GM23338 (cell line): ENCODE measurements at regions not wholly inside any gene's neighbourhood (a gene's known extent, or its start where the extent isn't known, plus 50 kb on each side); places are given as distances from the start of the nearest gene placed in this dataset.
A peak's percentile ranks its signal among the peaks of the same experiment; 100 is the strongest.

ENCODE experiments used
- ATAC-seq: fragments of 200-7000 bp; cut with Tn5 transposase; 3 replicates; pipeline ENCODE4 v1.9.1; 2020
- DNase-seq: peaks from one replicate; pipeline ENCODE4 v3.0.0-alpha.2; 2015; ENCODE audit warnings: low spot score
- H2AFZ ChIP-seq: fragments of 200-600 bp; sonication (generic); 2 replicates; pipeline ENCODE4 v1.8.0; 2016; ENCODE audit warnings: antibody characterized with exemption, mild to moderate bottlenecking, moderate library complexity
- H3F3A ChIP-seq: fragments of 200-600 bp; sonication (generic); replicated peaks from 2 replicates; pipeline ENCODE4 v1.8.0; 2017; ENCODE audit warnings: antibody characterized with exemption, mixed run types, low read depth
- H3K27ac ChIP-seq: fragments of 200-600 bp; sonication (generic); 2 replicates; pipeline ENCODE4 v1.6.1; 2016; ENCODE audit warnings: low read depth
- H3K27me3 ChIP-seq: fragments of 200-600 bp; sonication (generic); 2 replicates; pipeline ENCODE4 v1.8.0; 2016; ENCODE audit warnings: mild to moderate bottlenecking, mixed run types, moderate library complexity; ENCODE audit not compliant: insufficient read depth
- H3K36me3 ChIP-seq: fragments of 200-600 bp; sonication (generic); 2 replicates; pipeline ENCODE4 v1.8.0; 2016; ENCODE audit warnings: mild to moderate bottlenecking; ENCODE audit not compliant: insufficient read depth
- H3K4me1 ChIP-seq: fragments of 200-600 bp; sonication (generic); 2 replicates; pipeline ENCODE4 v1.8.0; 2016; ENCODE audit warnings: mild to moderate bottlenecking, moderate library complexity; ENCODE audit not compliant: insufficient read depth
- H3K4me2 ChIP-seq: fragments of 200-600 bp; sonication (generic); 2 replicates; pipeline ENCODE4 v1.7.1; 2017; ENCODE audit warnings: mixed run types
- H3K4me3 ChIP-seq: fragments of 200-600 bp; sonication (generic); 2 replicates; pipeline ENCODE4 v1.6.1; 2016; ENCODE audit warnings: mixed run types
- H3K79me2 ChIP-seq: fragments of 200-600 bp; sonication (generic); replicated peaks from 2 replicates; pipeline ENCODE4 v1.8.0; 2017; ENCODE audit warnings: mild to moderate bottlenecking; ENCODE audit not compliant: insufficient read depth
- H3K9me2 ChIP-seq: fragments of 200-600 bp; sonication (generic); 2 replicates; pipeline ENCODE4 v1.8.0; 2017; ENCODE audit not compliant: insufficient read depth
- H4K20me1 ChIP-seq: fragments of 200-600 bp; sonication (generic); replicated peaks from 2 replicates; pipeline ENCODE4 v1.8.0; 2017; ENCODE audit warnings: mild to moderate bottlenecking; ENCODE audit not compliant: insufficient read depth
- H3K27ac Mint-ChIP-seq: 2 replicates; pipeline ENCODE4 v1.8.0; 2020; ENCODE audit warnings: inconsistent platforms, mild to moderate bottlenecking, moderate library complexity, mixed read lengths
- H3K27me3 Mint-ChIP-seq: 3 replicates; pipeline ENCODE4 v1.8.0; 2022; ENCODE audit warnings: low read depth, mild to moderate bottlenecking, moderate library complexity, mixed read lengths, inconsistent platforms; ENCODE audit not compliant: insufficient read depth, poor library complexity
- H3K36me3 Mint-ChIP-seq: 3 replicates; pipeline ENCODE4 v1.8.0; 2021; ENCODE audit warnings: low read depth, mild to moderate bottlenecking, inconsistent platforms, moderate library complexity, mixed read lengths
- H3K4me1 Mint-ChIP-seq: 3 replicates; pipeline ENCODE4 v1.8.0; 2020; ENCODE audit warnings: mild to moderate bottlenecking, inconsistent platforms, mixed read lengths
- H3K4me3 Mint-ChIP-seq: 3 replicates; pipeline ENCODE4 v1.8.0; 2021; ENCODE audit warnings: moderate library complexity, mild to moderate bottlenecking, inconsistent platforms, mixed read lengths
- H3K9me3 Mint-ChIP-seq: 3 replicates; pipeline ENCODE4 v1.8.0; 2020; ENCODE audit warnings: moderate library complexity, mild to moderate bottlenecking, inconsistent platforms, mixed read lengths
- CTCF ChIP-seq, 2 experiments: fragments of 200-600 bp in 1 of 2; sonication (generic) in 1 of 2; conservative IDR thresholded peaks; 2 replicates each; pipeline versions ENCODE4 v1.5.1 to v1.6.1; 2016 to 2017; ENCODE audit warnings: antibody characterized with exemption in 2 of 2, low read depth in 2 of 2, mild to moderate bottlenecking in 2 of 2, moderate library complexity in 1 of 2
- ETS1 ChIP-seq: IDR thresholded peaks from 2 replicates; pipeline ENCODE4 v1.6.1; 2016; ENCODE audit warnings: antibody characterized with exemption
- EZH2 ChIP-seq: fragments of 200-600 bp; sonication (generic); IDR thresholded peaks from one replicate; pipeline ENCODE4 v1.8.0; 2017; ENCODE audit warnings: antibody characterized with exemption, mild to moderate bottlenecking, low read depth; ENCODE audit not compliant: unreplicated experiment
- EZH2phosphoT487 ChIP-seq: fragments of 200-600 bp; sonication (generic); IDR thresholded peaks from one replicate; pipeline ENCODE4 v1.8.1; 2018; ENCODE audit warnings: antibody characterized with exemption; ENCODE audit not compliant: unreplicated experiment
- STAT1 ChIP-seq: IDR thresholded peaks from one replicate; pipeline ENCODE4 v1.6.1; 2016; ENCODE audit warnings: antibody characterized with exemption; ENCODE audit not compliant: unreplicated experiment

GRCh38 chr1:55819011-55819410 is 603.8 kb upstream of the USP24 start:
- Mint-ChIP-seq H3K27me3 (peaks cover 6% of the 10 kb centered on the region), H3K27ac (no peak overlapping the region), H3K9me3 (no peaks in the 10 kb centered on the region), H3K36me3 (no peaks in the 10 kb centered on the region), H3K4me3 (no peak overlapping the region), H3K4me1 (no peaks in the 10 kb centered on the region)
- 0 out of 2 replicates have a peak, but pooled peaks cover 2% of the 10 kb centered on the region for H3K9me2 ChIP-seq
- no peak overlapping the region for H3K27ac ChIP-seq
- H4K20me1 ChIP-seq = no peaks in the 10 kb centered on the region
- no peak for ATAC-seq
- TF ChIP-seq CTCF (conservative IDR thresholded peaks at IDR 0.05; ENCODE audit: low read depth in 2 of 2) = no peak
- no peaks in the 10 kb centered on the region for H3K36me3 ChIP-seq
- no peak overlapping the region for H3K4me3 ChIP-seq
- H3F3A ChIP-seq = no peaks in the 10 kb centered on the region
- DNase-seq = no peak
- H3K79me2 ChIP-seq = no peaks in the 10 kb centered on the region
- H3K4me1 ChIP-seq = no peaks in the 10 kb centered on the region
- no peaks in the 10 kb centered on the region for H3K27me3 ChIP-seq
- H3K4me2 ChIP-seq = no peak overlapping the region
- no peak overlapping the region for H2AFZ ChIP-seq

DNA sequence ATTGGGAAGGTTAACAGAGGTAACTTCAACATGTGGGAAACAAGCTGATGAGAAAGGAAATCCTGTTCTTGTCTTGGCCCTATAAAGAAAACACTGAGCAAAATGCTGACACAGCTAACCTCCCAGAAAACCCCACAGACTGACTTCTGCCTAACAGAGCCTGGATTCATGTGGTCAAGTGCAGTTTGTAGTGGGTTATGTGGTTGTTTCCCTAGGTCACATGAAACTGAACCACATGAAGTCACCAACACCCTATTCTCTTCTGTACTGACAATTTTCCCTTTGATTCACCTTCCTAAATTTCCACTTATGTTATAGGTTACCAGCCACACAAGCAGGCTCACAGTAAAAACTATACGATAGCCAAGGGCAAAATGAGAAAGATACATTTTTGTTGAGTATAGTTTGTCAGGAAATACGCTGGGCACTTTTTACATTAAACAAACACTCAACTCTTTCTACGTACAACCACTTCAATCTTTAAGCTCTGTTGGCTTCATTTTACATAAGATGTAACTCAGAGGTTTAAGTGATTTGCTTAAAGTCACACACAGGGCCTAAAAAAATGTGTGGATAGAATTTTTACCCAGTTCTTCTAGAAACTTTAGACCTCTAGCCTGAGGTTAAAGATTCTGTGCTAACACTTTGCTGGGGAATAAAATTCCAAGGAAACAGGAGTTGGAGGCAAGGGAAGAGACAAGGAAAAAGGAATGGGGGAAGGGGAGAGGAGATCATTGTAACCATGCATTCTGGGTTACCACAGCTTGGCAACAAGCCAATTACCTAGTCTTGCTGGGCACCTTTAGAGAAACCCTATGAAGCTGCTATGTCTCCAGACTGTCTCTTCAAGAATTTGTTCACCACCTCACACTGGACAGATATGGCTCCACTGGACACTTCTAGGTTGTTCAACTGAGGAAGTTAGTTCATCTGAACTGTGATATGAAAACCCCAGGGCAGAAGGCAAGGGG is 601.6 kb upstream of the USP24 start:
- no peak overlapping the region for H3K4me2 ChIP-seq
- H3K4me3 ChIP-seq = no peak overlapping the region
- no peaks in the 10 kb centered on the region for H3K9me3 Mint-ChIP-seq
- H3K4me1 ChIP-seq = no peaks in the 10 kb centered on the region
- H3K79me2 ChIP-seq = no peaks in the 10 kb centered on the region
- 0 out of 2 replicates have a peak overlapping the region, but pooled peaks have one; percentile 38 for H2AFZ ChIP-seq
- no peak for ATAC-seq
- H3K27me3 ChIP-seq = no peaks in the 10 kb centered on the region
- H3K27me3 Mint-ChIP-seq = peaks cover 6% of the 10 kb centered on the region
- H3K27ac ChIP-seq = no peak overlapping the region
- no peak for DNase-seq
- no peak overlapping the region for H3K4me3 Mint-ChIP-seq
- H3K36me3 ChIP-seq = no peaks in the 10 kb centered on the region
- 0 out of 2 replicates have a peak, but pooled peaks cover 2% of the 10 kb centered on the region for H3K9me2 ChIP-seq
- no peaks in the 10 kb centered on the region for H3K36me3 Mint-ChIP-seq
- TF ChIP-seq STAT1 = no peak
- no peak for TF ChIP-seq ETS1
- H4K20me1 ChIP-seq = no peaks in the 10 kb centered on the region
- H3K27ac Mint-ChIP-seq = no peak overlapping the region
- H3F3A ChIP-seq = no peaks in the 10 kb centered on the region
- H3K4me1 Mint-ChIP-seq = no peaks in the 10 kb centered on the region

DNA sequence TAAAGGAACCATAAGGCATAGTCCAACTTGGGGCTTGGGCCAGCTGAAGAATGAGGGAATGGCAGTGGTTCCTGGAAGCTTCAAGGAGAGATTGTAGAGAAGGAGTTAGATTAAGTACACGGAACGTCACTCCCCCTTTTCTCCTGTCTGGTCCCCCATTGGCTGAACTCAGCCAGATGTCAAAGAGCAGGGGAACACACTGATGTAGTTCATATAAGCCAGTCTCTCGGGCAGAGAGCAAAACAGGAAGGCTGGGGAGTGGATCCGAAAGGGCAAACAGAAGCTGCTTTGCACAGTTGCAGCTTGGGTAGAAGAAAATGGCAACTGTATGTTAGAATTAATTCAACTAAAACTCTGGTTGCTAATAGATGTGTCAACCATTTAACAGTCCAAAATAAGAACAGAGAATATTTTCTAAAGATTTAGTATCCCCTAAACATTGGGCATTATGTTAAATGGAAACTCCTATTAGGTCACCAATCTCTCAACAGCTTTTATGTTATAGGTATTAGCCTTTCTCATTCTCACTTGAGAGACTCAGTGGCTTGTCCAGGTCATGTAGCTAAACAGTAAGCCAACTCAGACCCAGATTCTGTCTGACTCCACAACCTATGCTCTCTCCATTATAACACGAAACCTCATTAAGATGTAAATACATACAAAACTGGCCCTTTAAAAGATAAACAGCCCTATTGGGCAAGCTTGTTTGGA is 600.7 kb upstream of the USP24 start:
- H3K4me3 ChIP-seq = no peak overlapping the region
- TF ChIP-seq EZH2 = no peak
- TF ChIP-seq EZH2phosphoT487 = no peak
- no peak for TF ChIP-seq CTCF (conservative IDR thresholded peaks at IDR 0.05; ENCODE audit: low read depth in 2 of 2)
- Mint-ChIP-seq H3K9me3 (no peaks in the 10 kb centered on the region), H3K27me3 (peaks cover 6% of the 10 kb centered on the region), H3K4me3 (no peak overlapping the region), H3K27ac (no peak overlapping the region), H3K36me3 (no peaks in the 10 kb centered on the region), H3K4me1 (no peaks in the 10 kb centered on the region)
- no peaks in the 10 kb centered on the region for H3K4me1 ChIP-seq
- H3K36me3 ChIP-seq = no peaks in the 10 kb centered on the region
- 0 out of 2 replicates have a peak overlapping the region, but pooled peaks have one; percentile 38 for H2AFZ ChIP-seq
- ATAC-seq = no peak
- no peaks in the 10 kb centered on the region for H3K27me3 ChIP-seq
- H3K27ac ChIP-seq = no peak overlapping the region
- H3F3A ChIP-seq = no peaks in the 10 kb centered on the region
- DNase-seq = no peak
- no peak overlapping the region for H3K4me2 ChIP-seq
- 0 out of 2 replicates have a peak, but pooled peaks cover 2% of the 10 kb centered on the region for H3K9me2 ChIP-seq
- no peaks in the 10 kb centered on the region for H3K79me2 ChIP-seq
- no peaks in the 10 kb centered on the region for H4K20me1 ChIP-seq
